Smooth muscle cell (in vitro differentiated cells): ENCODE measurements at regions not wholly inside any gene's neighbourhood (a gene's known extent, or its start where the extent isn't known, plus 50 kb on each side); places are given as distances from the start of the nearest gene placed in this dataset.

Experiments used
- DNase-seq: peaks from one replicate; lab custom pipeline; 2025; ENCODE audit not compliant: unreplicated experiment; lab: John Stamatoyannopoulos, UW
- H2AFZ ChIP-seq: fragments of 200-600 bp; sonication (generic); 2 replicates; pipeline ENCODE4 v1.6.0; 2016; ENCODE audit warnings: antibody characterized with exemption, low read depth, mild to moderate bottlenecking
- H3F3A ChIP-seq: fragments of 200-600 bp; sonication (generic); 2 replicates; pipeline ENCODE4 v1.6.0; 2017; ENCODE audit warnings: antibody characterized with exemption, low read depth
- H3K27ac ChIP-seq: fragments of 200-600 bp; sonication (generic); 2 replicates; pipeline ENCODE4 v1.5.1; 2016; ENCODE audit warnings: low read depth, mild to moderate bottlenecking
- H3K27me3 ChIP-seq: fragments of 200-600 bp; sonication (generic); 2 replicates; pipeline ENCODE4 v1.6.1; 2016; ENCODE audit warnings: low read depth, mild to moderate bottlenecking
- H3K36me3 ChIP-seq: fragments of 200-600 bp; sonication (generic); 2 replicates; pipeline ENCODE4 v1.5.1; 2016; ENCODE audit warnings: low read depth
- H3K4me1 ChIP-seq: fragments of 200-600 bp; sonication (generic); 2 replicates; pipeline ENCODE4 v1.5.1; 2016; ENCODE audit warnings: low read depth
- H3K4me2 ChIP-seq: fragments of 200-600 bp; sonication (generic); 2 replicates; pipeline ENCODE4 v1.6.0; 2016; ENCODE audit warnings: mild to moderate bottlenecking
- H3K4me3 ChIP-seq: fragments of 200-600 bp; sonication (generic); 2 replicates; pipeline ENCODE4 v1.5.1; 2016; ENCODE audit warnings: mild to moderate bottlenecking
- H3K79me2 ChIP-seq: fragments of 200-600 bp; sonication (generic); 2 replicates; pipeline ENCODE4 v1.6.0; 2016; ENCODE audit warnings: low read depth, mild to moderate bottlenecking
- H3K9ac ChIP-seq: fragments of 200-600 bp; sonication (generic); 2 replicates; pipeline ENCODE4 v1.6.0; 2016; ENCODE audit warnings: low read depth
- H3K9me3 ChIP-seq: fragments of 200-600 bp; sonication (generic); replicated peaks from 2 replicates; pipeline ENCODE4 v1.5.1; 2016; ENCODE audit warnings: low read depth
- H4K20me1 ChIP-seq: fragments of 200-600 bp; sonication (generic); 2 replicates; pipeline ENCODE4 v1.6.0; 2016; ENCODE audit warnings: low read depth
- CTCF ChIP-seq: fragments of 200-600 bp; sonication (generic); IDR thresholded peaks from 2 replicates; pipeline ENCODE4 v1.5.1; 2017; ENCODE audit warnings: borderline replicate concordance, mild to moderate bottlenecking, antibody characterized with exemption; ENCODE audit not compliant: insufficient read depth, poor library complexity, severe bottlenecking
- WGBS: methylation state at CpG from one replicate; pipeline ENCODE4 v1.1.7; 2016; ENCODE audit warnings: low lambda C conversion rate; 5-methylcytosine and 5-hydroxymethylcytosine counted together

- Histone ChIP-seq H3F3A (no peaks in the 10 kb centered on the region), H3K9ac (no peak overlapping the region), H4K20me1 (no peaks in the 10 kb centered on the region), H3K9me3 (no peaks in the 10 kb centered on the region), H3K4me3 (no peak overlapping the region), H3K4me2 (no peak overlapping the region), H3K4me1 (no peaks in the 10 kb centered on the region), H3K27ac (no peak overlapping the region), H3K36me3 (no peaks in the 10 kb centered on the region), H3K79me2 (no peaks in the 10 kb centered on the region), H2AFZ (no peak overlapping the region), H3K27me3 (no peaks in the 10 kb centered on the region)
- DNase-seq, result no peak
- WGBS, result 73% methylated on average over 5 of the region's 5 CpGs
- TF ChIP-seq CTCF, result no peak
Measured at GRCh38 chr10:1860351-1860750, 123.0 kb upstream of the ADARB2 start.

- no peak overlapping the region for H2AFZ ChIP-seq
- DNase-seq, result no peak
- H3K4me2 ChIP-seq, result no peak overlapping the region
- no peak for TF ChIP-seq CTCF
- WGBS, result 74% methylated on average over 7 of the region's 7 CpGs
- no peaks in the 10 kb centered on the region for H3K27me3 ChIP-seq
- no peaks in the 10 kb centered on the region for H3K36me3 ChIP-seq
- H3K27ac ChIP-seq, result no peak overlapping the region
- H3K4me3 ChIP-seq, result no peak overlapping the region
- H3K9me3 ChIP-seq, result no peaks in the 10 kb centered on the region
- no peaks in the 10 kb centered on the region for H3K79me2 ChIP-seq
- no peak overlapping the region for H3K9ac ChIP-seq
- no peaks in the 10 kb centered on the region for H3F3A ChIP-seq
- H4K20me1 ChIP-seq, result no peaks in the 10 kb centered on the region
- H3K4me1 ChIP-seq, result no peaks in the 10 kb centered on the region
Measured at GRCh38 chr10:1858547-1858946, 121.2 kb upstream of the ADARB2 start.

GRCh38 chr10:1858048-1858447, 120.7 kb upstream of the ADARB2 start:
- 86% methylated on average over 8 of the region's 8 CpGs for WGBS
- no peak overlapping the region for H2AFZ ChIP-seq
- no peaks in the 10 kb centered on the region for H4K20me1 ChIP-seq
- H3K27me3 ChIP-seq, result no peaks in the 10 kb centered on the region
- no peak for DNase-seq
- H3K27ac ChIP-seq, result no peak overlapping the region
- no peaks in the 10 kb centered on the region for H3K79me2 ChIP-seq
- no peaks in the 10 kb centered on the region for H3K36me3 ChIP-seq
- H3K4me2 ChIP-seq, result no peak overlapping the region
- H3F3A ChIP-seq, result no peaks in the 10 kb centered on the region
- no peaks in the 10 kb centered on the region for H3K4me1 ChIP-seq
- H3K9me3 ChIP-seq, result no peaks in the 10 kb centered on the region
- H3K4me3 ChIP-seq, result no peak overlapping the region
- TF ChIP-seq CTCF, result no peak
- H3K9ac ChIP-seq, result no peak overlapping the region

GRCh38 chr10:1855911-1856310, 118.6 kb upstream of the ADARB2 start:
- H2AFZ ChIP-seq, result no peak overlapping the region

More at GRCh38 chr10:1855911-1856310, 118.6 kb upstream of the ADARB2 start:
- H3K27me3 ChIP-seq, result no peaks in the 10 kb centered on the region
- WGBS, result 81% methylated on average over 8 of the region's 8 CpGs
- H3K9ac ChIP-seq, result no peak overlapping the region
- no peaks in the 10 kb centered on the region for H3K79me2 ChIP-seq
- H3F3A ChIP-seq, result no peaks in the 10 kb centered on the region
- no peaks in the 10 kb centered on the region for H3K9me3 ChIP-seq
- DNase-seq, result no peak
- no peaks in the 10 kb centered on the region for H3K4me1 ChIP-seq
- H3K36me3 ChIP-seq, result no peaks in the 10 kb centered on the region
- H3K27ac ChIP-seq, result no peak overlapping the region
- H3K4me3 ChIP-seq, result no peak overlapping the region
- TF ChIP-seq CTCF, result no peak
- no peak overlapping the region for H3K4me2 ChIP-seq
- H4K20me1 ChIP-seq, result no peaks in the 10 kb centered on the region
